Stimulated activated CD8-positive, alpha-beta memory T cell treated with anti-CD3 and anti-CD28 coated beads, Interleukin-7, amount 100 ng/mL, for 48 hours (primary cell): ENCODE measurements at regions not wholly inside any gene's neighbourhood (a gene's known extent, or its start where the extent isn't known, plus 50 kb on each side); places are given as distances from the start of the nearest gene placed in this dataset.

Experiments
- DNase-seq, 2 donors: peaks; one replicate each; pipeline ENCODE4 v3.0.0-alpha.2; 2020; ENCODE audit warnings: low read depth in 1 of 2; ENCODE audit errors: extremely low read depth in 1 of 2

DNA sequence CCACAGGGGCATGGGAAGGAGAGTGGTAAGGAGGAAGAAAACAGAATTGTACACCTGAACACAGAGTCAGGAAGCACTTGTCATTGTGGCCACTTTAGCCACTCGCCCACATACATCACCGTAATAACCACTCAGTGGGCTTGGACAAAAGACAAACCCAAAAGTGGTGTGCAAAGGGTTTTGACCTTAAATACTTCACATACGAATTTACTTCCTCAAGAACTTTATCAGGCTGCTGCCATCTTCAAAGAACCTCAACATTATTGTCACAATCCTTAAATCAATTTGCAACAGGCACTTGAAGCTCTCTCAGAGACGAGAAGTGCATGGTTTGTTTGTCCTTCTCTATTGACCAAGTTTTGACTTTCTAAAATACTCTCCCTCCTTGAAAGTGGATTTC is 187.3 kb upstream of the EGLN3 start:
- no peak for DNase-seq

DNA sequence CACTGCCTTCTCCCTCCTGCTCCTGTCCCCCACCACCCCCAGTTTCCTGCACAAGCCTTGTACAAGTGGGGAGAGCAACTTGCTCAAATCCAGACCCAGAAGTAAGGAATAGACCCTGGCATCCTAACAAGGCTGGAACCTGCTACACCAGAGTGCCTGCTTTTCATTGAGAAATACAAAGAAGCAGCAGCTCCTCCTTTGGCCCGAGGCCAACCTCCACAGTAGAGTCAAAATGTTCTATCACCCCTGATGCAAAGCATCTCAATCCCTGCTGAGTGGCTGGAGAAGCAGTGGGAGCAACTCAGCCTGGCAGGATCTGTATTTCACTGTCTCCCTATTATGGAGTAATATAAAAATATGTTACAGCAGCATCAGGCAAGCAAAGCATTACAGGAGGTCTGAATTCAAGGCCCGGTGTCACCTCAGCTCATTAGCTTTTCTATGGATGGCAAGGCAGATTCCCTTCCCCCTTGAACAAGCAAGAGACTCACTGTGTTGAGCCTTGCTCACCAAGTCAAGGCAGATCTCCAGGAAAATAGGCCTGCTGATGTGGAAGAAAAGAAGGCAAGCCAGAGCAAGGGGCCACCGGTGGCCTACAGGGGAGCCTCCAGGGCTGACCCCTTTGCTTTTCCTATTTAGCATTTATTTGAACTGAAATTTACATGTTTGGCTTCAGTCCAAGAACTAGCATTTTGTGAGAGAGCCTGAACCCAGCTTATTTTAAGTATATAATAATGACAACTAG is 186.3 kb upstream of the EGLN3 start:
- no peak for DNase-seq

DNA sequence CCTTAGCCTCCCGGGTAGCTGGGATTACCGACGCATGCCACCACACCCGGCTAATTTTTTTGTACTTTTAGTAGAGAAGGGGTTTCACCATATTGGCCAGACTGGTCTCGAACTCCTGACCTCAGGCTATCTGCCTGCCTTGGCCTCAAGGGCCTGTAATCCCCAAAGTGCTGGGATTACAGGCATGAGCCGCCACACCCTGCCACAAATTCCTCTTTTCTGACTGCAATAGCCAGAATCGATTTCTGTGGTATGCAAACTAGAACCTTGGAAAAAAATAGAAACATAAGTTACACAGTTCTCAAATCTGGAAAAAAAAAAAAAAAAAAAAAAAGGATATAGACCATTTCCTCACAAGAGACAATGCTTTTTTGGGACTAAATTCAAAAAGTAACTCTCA is 184.6 kb upstream of the EGLN3 start:
- no peak for DNase-seq

DNA sequence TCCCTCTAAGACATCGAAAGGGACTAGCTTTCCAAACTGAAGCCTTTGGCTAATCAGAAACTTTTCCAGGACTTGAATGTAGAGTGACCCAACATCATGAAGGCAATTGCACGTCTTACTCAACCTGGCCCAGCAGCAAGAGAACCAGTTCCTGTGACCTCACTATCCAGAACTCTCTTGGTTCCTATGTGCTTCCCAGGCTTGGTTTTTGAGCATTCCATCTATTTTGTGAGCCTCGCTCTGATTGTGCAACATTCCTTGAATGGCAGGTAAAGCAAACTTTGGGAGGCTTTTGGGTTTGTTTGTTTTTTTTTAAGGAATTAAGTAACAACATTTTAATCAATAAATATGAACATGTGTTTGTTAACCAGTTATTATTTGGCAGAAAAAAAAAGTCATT is 183.6 kb upstream of the EGLN3 start:
- DNase-seq, result no peak

DNA sequence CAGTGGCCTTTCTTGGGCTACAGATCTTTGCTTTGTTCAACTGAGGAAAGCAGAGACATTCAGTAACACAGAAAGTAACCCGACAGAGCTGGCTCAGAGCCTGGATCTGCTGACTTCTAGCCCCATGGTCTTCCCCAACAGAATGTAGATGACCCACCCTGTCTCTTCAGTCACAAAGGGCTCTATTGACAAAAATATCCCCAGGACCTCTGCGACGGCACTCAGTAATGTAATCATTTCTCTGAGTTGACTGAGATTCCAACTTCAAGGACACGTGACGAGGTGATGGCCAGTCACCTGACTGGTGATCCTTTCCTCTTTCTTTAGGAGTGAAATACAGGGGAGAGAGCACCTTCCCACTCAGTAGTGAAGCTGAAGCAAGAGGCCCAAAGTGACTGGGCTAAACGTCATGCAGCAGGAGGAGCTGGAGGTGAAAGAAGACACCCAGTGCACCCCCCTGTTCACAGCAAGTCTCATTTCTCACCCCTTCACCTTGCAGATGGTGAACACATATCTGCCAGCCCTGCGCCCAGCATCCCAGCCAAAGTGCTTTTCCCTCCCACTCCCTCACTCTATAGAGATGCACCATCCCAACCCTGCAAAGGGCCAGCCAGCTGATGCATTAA is 179.2 kb upstream of the EGLN3 start:
- DNase-seq, result no peak

DNA sequence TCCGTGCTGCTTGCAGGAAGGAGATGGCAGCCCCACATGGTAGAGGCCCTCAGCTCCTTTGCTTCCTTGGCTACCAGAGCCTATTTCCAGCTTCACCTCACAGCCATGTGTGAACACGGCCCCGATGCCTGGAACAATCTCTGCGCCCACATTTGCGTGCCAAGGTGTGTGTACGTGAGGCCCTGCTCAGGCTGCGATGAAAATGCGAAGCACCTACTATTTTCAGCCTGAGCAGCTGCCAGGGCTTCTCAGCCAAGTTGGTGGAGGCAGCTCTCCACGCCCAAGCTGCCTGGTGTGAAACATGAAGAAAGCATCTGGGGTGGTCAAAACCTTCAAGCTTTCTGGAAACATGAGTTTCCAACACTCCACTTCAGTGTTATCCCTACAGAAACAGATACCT is 177.8 kb upstream of the EGLN3 start:
- DNase-seq, result no peak

DNA sequence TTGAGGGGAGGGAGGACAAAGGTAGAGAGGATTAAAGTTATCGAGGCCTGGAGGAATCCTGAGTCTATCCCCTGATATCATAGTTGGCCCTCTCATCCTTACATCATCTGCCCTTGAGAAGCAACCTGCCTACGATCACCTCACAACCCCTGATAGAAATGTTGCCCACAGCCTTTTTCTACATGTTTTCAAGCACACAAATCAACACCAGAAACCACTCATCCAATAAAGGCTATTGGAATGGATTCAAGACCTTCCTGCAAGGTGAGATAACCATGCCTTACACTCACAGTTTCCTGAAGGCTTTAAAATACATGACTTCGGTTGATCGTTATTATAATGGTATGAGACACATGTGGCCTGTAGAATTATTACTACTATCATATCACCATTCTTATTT is 175.7 kb upstream of the EGLN3 start:
- no peak for DNase-seq

DNA sequence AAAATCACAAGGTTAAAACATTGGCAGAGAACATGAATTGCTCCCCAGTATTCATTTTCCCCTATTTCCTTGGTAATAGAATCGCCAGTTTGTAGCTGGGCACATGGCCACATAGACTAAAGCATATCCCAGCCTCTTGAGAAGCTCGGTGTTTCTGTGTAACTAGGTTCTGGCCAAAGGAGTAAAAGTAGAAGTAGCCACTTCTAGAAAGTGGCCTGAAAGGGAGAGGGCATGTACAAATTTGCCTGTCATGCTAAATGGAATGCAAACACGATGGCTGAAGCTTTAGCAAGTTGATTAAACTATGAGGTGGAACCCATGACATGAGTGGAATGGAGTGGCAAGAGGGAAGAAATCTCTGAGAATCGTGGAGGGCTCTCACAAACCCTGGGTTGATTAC is 173.7 kb upstream of the EGLN3 start:
- no peak for DNase-seq

DNA sequence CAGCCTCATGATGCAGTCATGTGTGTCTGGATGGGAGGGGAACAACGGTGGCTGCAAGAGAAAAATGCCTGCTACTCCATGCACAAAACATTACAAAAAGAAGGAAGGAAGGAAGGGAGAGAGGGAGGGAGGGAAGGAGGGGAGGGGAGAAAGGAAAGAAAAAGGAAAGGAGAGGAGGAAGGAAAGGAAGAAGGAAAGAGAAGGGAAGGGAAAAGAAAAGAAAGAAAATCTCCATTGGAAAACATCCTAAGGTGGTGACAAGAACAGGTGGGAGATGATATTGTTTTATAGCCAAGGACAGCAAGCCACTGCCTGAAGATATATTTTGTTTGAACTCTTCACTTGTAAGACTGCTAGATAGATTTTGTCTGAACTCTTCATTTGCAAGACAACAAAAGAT is 171.8 kb upstream of the EGLN3 start:
- DNase-seq, result no peak

DNA sequence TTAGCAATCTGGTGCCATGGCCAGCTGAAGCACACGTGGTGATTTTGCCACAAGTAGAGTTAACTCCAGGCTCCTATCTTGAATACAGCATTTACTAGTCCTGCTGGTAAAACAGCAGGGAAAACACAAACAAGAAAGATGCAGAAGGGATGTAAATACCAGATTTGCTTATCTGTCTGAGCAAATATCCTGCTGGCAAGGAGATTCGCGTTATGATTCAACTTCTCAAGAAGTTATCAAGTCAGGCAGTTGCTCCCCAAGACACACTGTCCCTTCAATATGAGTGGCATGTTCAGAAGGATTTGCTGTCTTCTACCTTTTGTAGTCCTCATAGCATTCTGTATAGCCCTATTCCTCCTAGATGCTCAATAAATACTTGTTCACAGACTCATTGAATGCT is 171.2 kb upstream of the EGLN3 start:
- DNase-seq, result no peak

DNA sequence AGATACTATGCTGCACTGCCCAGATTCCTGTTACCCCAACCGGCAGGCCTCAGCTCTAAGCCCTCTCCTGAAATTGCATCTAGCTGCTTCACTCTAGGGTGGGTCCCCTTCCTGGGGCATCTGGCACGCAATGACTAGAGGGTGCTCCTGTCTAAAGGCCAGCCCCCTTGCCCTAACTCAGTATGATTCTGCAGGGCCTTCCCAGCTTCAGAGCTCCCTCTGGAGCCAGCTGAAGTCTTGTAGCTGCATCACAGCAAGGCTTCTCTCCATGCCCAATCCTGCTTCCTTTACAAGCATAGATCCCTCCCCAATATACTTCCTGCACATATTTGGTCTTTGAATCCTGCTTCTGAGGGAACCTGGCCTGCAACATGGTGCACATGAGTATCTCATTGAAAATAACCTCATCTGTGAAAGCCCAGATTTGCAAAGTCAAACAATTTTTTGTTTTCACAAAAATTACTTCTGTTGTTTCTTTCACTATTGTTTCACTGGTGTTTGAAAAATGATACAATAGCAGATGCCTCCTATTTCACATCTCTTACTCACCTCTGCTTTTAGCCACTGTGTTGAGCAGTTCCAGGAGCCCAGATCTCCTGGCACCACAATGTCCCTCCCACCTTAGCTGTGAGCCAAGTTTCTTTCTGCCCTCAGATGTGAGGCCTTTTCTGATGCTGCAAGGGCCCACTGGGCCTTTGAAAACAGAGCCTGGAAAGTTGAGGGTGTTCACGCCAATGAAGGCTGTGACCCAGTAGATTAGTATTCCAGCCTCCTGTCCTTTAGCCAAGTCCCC is 169.5 kb upstream of the EGLN3 start:
- DNase-seq, result no peak

DNA sequence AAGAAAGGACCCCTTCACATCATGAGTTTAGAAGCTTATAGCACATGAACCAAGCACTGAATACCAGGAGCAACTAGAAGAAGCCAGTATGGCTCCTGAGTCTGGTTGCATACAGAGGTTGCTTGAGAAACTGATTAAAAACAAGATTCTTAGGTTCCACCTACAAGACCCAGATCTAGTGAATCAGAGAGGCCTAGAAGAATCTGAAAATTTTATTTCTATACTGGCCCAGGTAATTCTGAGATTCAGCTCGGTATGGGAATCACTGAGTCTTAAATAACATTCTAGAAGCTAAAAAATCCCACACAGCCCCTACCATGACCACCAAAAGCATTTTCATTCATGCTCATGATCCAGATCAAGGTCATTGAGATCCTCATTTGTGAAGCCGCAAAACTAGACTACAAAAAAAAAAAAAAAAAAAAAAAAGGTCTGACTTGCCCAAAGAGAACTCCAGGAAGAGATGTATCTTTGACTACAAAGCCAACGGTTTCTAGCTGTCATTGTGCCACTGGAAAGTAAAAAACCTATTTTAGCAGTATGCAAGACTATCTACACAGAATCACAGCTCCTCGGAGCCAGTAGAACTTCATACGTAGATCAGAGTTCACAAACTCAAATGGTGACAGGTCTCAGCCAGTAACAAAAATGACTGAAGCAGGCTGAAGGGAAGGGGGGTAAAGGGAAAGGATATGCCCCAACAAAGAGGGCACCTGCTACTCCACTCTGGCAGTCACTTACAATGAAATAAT is 168.4 kb upstream of the EGLN3 start:
- DNase-seq, result no peak

DNA sequence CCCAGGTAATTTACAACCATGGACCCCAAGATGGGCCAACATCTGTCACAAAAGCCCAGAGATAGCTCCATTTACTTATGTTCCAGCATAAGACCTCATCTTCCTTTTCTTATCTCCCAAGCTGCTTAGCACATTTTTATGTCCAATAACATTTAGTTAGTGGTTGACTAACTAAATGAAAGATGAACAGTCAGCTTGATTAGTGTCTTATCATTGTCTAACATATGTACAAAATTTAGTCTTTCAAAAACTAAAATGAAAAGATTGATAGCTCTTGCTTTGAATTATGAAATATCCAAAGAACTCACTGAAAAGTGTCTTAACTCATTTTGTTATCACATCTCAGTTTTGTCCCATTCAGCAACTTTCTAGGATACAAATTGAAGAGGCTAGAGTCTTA is 163.1 kb upstream of the EGLN3 start:
- DNase-seq, result no peak

DNA sequence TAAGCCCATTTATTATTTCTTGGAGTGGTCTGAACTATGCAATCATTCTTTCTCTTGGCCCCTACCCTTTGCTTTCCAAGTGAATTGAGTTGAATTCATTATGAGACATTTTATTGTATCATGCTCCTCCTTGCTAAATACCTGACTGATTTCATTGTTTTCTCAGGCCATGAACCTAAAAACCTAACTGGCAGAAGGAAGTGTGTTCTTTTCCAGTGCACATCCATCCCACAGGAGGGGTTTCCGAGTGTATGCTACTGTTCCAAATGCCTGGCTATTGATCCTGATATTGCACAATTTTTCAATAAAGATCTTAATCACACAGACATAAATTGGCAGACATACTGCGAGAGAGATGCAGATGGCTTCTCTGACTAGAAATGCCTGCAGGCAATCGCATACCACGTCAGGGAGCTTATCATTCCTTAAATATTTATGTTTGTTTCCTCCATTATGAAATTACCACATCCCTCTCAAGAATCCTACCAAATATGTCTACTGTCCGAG is 162.2 kb upstream of the EGLN3 start:
- DNase-seq, result no peak

DNA sequence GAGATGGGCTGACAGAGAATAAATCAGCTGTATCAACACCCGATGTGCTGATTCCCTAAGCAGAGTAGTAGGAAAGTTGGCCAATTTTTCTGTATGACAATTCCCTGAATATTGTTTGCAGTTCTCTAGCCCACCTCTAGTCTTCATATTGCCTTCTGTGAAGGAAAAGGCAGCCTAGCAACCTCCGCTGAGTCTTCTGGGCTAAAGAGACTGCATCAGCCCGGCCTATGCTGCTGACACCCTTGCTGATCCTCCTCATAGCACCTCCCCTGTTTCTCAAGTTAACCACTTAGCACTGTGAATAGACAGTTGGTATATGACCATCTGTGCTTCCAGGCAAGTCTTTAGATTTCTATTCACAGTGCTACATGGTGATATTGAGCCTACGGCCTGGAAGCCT is 161.1 kb upstream of the EGLN3 start:
- no peak for DNase-seq

DNA sequence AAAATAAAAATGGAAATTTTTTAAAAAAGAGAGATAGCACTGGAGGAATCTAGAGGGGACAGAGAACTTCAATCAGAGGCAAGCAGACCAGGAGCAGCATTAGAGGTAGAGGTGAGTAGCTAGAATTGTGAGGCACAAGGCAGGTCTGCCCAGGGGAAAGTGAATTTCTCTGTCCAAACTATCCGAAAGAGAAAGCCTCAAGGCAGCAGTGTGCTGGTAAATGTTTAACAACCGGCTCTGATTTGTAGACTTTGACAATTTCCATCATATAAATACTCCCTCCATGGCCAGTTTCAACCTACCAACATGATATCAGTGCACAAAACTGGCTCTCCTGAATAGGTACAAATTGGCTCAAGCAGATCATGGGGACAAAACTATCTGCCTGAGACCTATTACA is 160.6 kb upstream of the EGLN3 start:
- no peak for DNase-seq

DNA sequence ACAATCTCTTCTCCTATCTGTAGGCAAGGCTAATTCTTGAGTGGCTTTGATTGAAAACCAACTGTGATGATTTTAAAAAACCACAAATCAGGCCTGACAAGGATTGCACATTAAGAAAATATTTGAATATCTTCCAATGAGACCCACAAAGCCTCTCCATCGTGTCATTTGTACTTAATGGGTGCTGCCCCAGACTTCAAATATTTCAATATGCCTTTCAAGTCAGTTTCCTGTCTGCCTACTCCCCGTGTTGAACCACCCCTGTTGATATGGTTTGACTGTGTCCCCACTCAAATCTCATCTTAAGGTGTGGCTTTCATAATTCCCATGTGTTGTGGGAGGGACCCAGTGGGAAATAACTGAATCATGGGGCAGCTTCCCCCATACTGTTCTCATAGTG is 159.7 kb upstream of the EGLN3 start:
- DNase-seq, result no peak

DNA sequence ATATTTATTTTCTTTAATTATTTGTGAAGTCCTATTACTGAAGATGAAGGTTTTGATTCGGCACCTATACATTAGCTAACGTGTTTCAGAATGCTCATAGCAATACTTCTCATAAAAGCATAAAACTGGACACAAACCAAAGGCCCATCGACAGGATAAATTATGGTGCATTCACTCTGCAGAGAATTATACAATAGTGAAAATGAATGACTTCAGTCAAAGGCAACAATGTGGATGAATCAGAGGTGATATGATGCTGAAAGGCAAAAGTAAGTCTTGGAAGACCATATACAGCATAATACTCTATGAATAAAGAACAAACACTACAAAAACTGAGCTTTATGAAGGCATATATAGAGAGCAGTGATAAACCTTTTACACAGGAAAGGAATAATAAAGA is 156.6 kb upstream of the EGLN3 start:
- no peak for DNase-seq

DNA sequence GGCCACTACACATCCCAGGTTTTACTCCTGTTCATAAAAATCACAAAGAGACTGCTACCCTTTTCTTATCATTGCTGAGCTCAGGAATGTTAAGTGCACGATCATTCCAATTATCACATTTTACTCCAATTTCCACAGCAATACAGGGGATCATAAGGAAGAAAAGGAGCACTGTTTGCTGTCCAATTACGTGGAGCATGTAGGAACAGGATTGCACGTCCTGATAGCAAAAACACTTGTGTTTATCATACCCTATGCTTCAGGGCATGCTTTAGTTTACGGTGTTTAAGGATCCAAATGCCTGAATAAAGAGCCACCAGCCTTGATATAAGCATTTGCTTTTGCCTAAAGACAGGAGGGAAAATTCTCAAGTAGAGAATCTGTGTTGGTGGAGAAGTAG is 155.4 kb upstream of the EGLN3 start:
- DNase-seq, result no peak

DNA sequence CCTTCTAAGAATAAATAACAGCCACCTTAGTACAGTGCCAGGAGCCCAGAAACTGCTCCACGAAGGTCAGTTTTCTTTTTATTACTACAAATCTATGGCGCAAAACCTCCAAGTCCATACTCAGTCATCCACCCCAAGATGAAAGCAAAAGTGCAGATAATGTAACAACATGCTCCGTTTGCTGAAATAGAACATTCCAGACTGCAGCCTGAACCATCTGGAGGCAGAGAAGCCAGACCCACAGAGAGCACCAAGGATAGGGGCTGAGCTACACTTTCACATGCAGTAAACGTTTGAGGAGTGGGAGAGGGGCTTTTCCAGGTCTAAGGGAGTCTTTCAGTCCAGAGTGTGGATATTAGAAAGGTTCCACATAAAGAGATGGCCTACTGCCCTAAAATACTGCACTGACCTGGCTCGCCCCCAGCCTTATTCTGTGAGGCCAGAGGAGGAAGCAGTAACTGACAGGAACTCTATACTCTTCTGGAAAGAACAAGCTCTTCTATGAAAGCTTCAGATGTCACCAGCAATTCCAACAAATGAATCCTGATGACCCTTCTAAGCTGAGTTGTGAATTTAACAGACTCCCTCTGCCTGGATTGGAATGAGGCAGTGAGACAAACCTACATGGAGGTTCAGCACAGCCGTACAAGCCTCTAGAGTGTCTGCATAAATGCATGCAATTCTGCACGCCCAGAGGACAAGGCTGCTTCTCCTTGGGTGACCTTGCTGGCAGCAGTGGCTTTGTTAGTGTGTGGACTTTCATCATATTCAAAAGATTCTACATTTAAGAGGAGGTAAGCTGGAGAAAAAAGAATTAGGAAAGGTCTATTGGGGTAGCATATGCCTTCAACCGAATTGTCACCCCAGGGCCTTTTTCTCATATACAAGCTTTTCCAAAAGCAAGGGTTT is 153.9 kb upstream of the EGLN3 start:
- DNase-seq, result no peak
